ENCODE measurements at regions not wholly inside any gene's neighbourhood (a gene's known extent, or its start where the extent isn't known, plus 50 kb on each side); places are given as distances from the start of the nearest gene placed in this dataset.

- H3K4me1 ChIP-seq (ENCODE audit: control insufficient read depth in 1 of 2, insufficient read depth in 2 of 2, low read length in 2 of 2): no peaks in the 10 kb centered on the region
- H2AFZ ChIP-seq (ENCODE audit: insufficient read depth, low read depth, low read length, poor library complexity, severe bottlenecking): no peak overlapping the region
- TF ChIP-seq CTCF (IDR thresholded peaks at IDR 0.05): no peak
- peaks cover 0 to 3% (median 0%) of the 10 kb centered on the region in 7 donors for H3K9me3 Mint-ChIP-seq
- no peak overlapping the region for H3K27ac ChIP-seq (ENCODE audit: low read depth in 1 of 2, low read length in 2 of 2)
- no peaks in the 10 kb centered on the region for H3K36me3 Mint-ChIP-seq
- H3K27ac Mint-ChIP-seq: no peak overlapping the region
- DNase-seq: no peak
- H3K27me3 ChIP-seq (ENCODE audit: control insufficient read depth in 2 of 2, insufficient read depth in 2 of 2, low read length in 2 of 2): no peaks in the 10 kb centered on the region
- H3K4me3 ChIP-seq (replicated peaks in 1 of 3; ENCODE audit: low read depth in 2 of 3, low read length in 3 of 3): no peak overlapping the region
- no peak overlapping the region for H3K4me2 ChIP-seq (replicated peaks; ENCODE audit: extremely low read depth, low read length, poor library complexity, severe bottlenecking)
- 63% methylated on average over 1 of the region's 2 CpGs for WGBS (ENCODE audit: insufficient coverage)
- H3K4me3 Mint-ChIP-seq: no peak overlapping the region
- H3K36me3 ChIP-seq (replicated peaks in 1 of 2; ENCODE audit: control insufficient read depth in 1 of 2, insufficient read depth in 2 of 2, low read length in 2 of 2): no peaks in the 10 kb centered on the region
- no peaks in the 10 kb centered on the region for H3K4me1 Mint-ChIP-seq
- H4K20me1 ChIP-seq (ENCODE audit: insufficient read depth, low read length): no peaks in the 10 kb centered on the region
- intact Hi-C loops (cut with micrococcal nuclease): no loop called here
- H3K9me3 ChIP-seq (replicated peaks in 1 of 2; ENCODE audit: control insufficient read depth in 1 of 2, insufficient read depth in 1 of 2, low read length in 2 of 2): no peaks in the 10 kb centered on the region
- H3K27me3 Mint-ChIP-seq (ENCODE audit: low read depth in 3 of 3): peaks cover 0 to 1% (median 0%) of the 10 kb centered on the region in 3 donors
- H3K9ac ChIP-seq (ENCODE audit: insufficient read depth, low read length, poor library complexity, severe bottlenecking): no peak overlapping the region
- no peaks in the 10 kb centered on the region for H3K79me2 ChIP-seq (ENCODE audit: insufficient read depth, low read length)
Observed at GRCh38 chr4:137952116-137952515, 290.0 kb downstream of the SLC7A11 start.

- Histone ChIP-seq H3K4me1 (ENCODE audit: control insufficient read depth in 1 of 2, insufficient read depth in 2 of 2, low read length in 2 of 2) (no peaks in the 10 kb centered on the region), H3K27me3 (ENCODE audit: control insufficient read depth in 2 of 2, insufficient read depth in 2 of 2, low read length in 2 of 2) (no peaks in the 10 kb centered on the region), H3K36me3 (replicated peaks in 1 of 2; ENCODE audit: control insufficient read depth in 1 of 2, insufficient read depth in 2 of 2, low read length in 2 of 2) (no peaks in the 10 kb centered on the region), H3K9ac (ENCODE audit: insufficient read depth, low read length, poor library complexity, severe bottlenecking) (no peak overlapping the region), H3K9me3 (replicated peaks in 1 of 2; ENCODE audit: control insufficient read depth in 1 of 2, insufficient read depth in 1 of 2, low read length in 2 of 2) (no peaks in the 10 kb centered on the region), H4K20me1 (ENCODE audit: insufficient read depth, low read length) (no peaks in the 10 kb centered on the region), H3K4me3 (replicated peaks in 1 of 3; ENCODE audit: low read depth in 2 of 3, low read length in 3 of 3) (no peak overlapping the region), H3K4me2 (replicated peaks; ENCODE audit: extremely low read depth, low read length, poor library complexity, severe bottlenecking) (no peak overlapping the region), H2AFZ (ENCODE audit: insufficient read depth, low read depth, low read length, poor library complexity, severe bottlenecking) (no peak overlapping the region), H3K27ac (ENCODE audit: low read depth in 1 of 2, low read length in 2 of 2) (no peak overlapping the region), H3K79me2 (ENCODE audit: insufficient read depth, low read length) (no peaks in the 10 kb centered on the region)
- H3K27ac Mint-ChIP-seq: no peak overlapping the region
- peaks cover 0 to 3% (median 0%) of the 10 kb centered on the region in 7 donors for H3K9me3 Mint-ChIP-seq
- peaks cover 0 to 1% (median 0%) of the 10 kb centered on the region in 3 donors for H3K27me3 Mint-ChIP-seq (ENCODE audit: low read depth in 3 of 3)
- no peaks in the 10 kb centered on the region for H3K4me1 Mint-ChIP-seq
- H3K4me3 Mint-ChIP-seq: no peak overlapping the region
- H3K36me3 Mint-ChIP-seq: no peaks in the 10 kb centered on the region
- no peak for TF ChIP-seq CTCF (IDR thresholded peaks at IDR 0.05)
- intact Hi-C loops (cut with micrococcal nuclease): no loop called here
- no peak for DNase-seq
- WGBS (ENCODE audit: insufficient coverage): 100% methylated on average over 1 of the region's 3 CpGs
Observed at GRCh38 chr4:137950286-137950685, 291.9 kb downstream of the SLC7A11 start.
